ENCODE measurements at regions not wholly inside any gene's neighbourhood (a gene's known extent, or its start where the extent isn't known, plus 50 kb on each side); places are given as distances from the start of the nearest gene placed in this dataset.

DNA sequence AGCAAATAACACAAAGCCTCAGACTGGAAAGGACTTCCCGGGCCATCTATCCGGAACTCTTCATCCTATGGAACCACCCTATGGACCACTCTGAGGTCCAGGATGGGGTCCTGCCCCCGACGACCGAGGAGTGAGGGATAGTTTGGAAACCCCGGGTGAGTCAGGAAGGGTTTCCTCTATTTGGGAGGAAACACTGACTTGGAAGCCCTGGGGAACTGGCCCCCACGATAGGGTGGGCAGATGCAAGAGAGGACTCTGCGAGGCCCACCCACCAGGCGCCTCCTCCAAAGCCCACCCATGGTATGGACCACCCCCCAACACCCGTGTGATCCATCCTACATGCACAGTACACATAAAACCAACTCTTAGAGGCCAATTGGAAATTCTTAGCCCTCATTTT lies 69.4 kb downstream of the CPN2 start:
- no peak for DNase-seq

GRCh38 chr3:194282436-194283122 lies 68.5 kb downstream of the CPN2 start:
- DNase-seq: no peak

DNA sequence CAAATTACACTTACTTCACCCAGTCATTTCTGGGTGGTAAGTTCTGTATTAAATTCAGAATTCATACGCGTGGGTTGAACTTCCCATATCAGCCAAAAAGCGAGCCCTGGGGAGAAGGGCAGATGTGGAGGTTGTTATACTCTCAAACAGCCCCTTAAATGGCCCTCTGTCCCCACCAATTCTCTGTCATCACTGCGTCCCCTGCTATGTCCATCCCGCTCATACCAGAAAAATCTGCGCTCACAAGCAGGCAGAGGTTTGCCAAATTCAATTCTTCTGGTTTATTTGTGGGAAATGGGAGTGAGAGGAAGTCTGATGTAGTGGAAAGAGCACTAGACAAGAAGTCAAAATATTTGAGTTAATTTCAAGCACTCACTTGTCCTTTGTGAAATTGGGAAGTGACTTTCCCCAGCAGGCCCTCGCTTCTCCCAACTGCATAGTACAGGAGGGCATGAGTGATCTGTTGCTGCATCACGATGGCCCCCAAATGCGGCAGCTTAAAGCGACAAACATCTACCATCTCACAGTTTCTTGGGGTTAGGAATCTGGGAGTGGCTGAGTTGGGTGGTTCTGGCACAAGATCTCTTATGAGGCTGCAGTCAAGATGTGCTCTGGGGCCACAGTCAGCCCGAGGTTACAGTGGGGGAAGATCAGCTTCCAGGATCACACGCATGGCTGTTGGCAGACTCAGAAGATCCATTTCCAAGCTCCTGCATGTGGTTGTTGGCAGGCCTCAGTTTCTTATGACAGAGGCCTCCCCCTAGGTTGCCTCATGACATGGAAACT lies 67.7 kb downstream of the CPN2 start:
- DNase-seq: no peak

- no peak for DNase-seq
Measured at GRCh38 chr3:194284351-194284750, 66.8 kb downstream of the CPN2 start.

GRCh38 chr3:194285024-194285849 lies 65.9 kb downstream of the CPN2 start:
- DNase-seq: no peak

DNA sequence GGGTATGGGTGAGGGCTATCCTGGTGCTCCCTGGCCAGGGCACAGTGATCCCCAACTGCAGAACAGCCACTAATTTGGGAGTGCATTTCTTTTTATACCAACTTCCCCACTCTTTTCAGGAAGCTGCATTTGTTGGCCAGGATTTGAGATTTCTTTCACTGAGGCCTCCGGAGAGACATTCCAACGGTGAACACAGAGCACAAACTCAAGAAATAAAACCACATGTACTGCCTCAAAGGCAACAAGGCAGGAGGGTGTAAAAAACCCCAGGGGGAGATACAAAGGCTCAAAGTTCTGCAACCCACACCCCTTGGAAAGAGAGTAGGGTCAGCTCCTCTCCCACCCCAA lies 65.3 kb downstream of the CPN2 start:
- DNase-seq: no peak

DNA sequence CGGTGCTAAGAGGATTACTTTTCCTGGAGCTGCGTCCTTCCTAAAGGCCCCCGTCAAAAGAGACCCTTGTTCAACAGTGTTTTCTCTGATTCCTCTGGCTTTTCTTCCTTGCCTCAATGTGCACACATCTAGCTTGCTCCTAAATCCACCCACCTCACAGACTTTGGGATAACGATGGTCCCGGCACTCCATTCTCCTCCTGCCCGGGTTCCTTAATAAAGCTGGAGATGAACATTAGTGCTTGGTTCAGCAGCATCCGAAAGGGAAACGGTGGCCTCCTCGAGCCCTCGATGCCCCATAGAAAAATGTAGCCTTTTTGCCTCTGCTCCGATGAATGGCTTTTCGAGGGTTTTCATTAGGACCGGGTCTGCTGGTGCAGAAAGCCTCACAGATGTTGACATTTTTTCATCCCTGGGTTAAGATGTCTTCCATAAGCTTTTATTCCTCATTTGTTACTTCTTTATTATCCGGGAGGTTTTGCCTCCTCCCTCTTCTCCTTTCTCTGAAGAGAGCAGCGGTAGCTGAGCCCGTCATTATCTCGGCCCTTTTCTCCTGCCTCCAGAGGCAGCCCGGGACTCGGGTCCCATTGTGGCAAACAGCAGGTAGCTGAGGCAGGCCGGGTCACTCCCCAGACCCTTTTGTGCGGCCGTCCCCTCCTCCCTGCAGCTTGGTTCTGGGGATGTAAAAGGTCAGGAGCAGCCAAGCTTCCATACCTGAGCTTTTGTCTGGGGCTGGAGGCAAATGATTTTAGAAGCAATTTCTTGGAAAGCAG lies 64.6 kb downstream of the CPN2 start:
- no peak for DNase-seq

GRCh38 chr3:194287374-194287773 lies 63.8 kb downstream of the CPN2 start:
- DNase-seq: no peak

DNA sequence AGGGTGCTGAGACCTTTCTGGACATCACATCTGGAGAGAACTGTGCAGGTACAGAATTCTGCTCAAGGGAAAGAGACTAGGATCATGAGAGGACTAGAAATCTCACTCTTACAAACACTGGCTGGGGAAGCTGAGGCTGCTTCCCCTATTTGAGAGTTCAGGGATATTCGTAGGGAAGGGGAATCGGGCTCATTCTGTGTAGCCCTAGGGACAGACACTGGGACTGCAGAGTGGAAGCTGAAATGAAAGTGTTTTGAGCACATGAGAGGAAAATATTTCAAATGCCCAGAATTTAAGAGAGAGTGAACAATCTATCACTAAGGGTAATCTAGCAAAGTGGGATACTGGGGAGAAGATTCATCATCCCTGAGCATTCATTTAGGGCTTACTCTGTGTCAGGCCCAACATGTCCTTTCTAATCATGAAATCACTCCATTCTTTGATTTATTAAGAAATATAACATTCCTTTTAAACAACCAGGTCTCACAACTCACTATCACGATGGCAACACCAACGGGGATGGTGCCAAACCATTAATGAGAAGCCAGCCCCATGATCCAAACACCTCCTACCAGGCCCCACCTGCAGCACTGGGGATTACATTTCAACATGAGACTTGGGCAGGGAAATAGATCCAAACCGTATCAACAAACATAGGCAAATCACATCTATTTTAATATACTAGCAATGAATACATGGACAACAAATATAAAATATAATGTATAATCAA lies 63.0 kb downstream of the CPN2 start:
- no peak for DNase-seq
